ENCODE measurements at regions not wholly inside any gene's neighbourhood (a gene's known extent, or its start where the extent isn't known, plus 50 kb on each side); places are given as distances from the start of the nearest gene placed in this dataset.

GRCh38 chr20:6940876-6941275 lies 173.4 kb downstream of the BMP2 start:
- DNase-seq, result no peak
- in situ Hi-C loops (cut with MboI; ENCODE audit: low pct_unique_long_range_greater_than_20kb, low sequenced_read_pairs), result no loop called here

- in situ Hi-C loops (cut with MboI; ENCODE audit: low pct_unique_long_range_greater_than_20kb, low sequenced_read_pairs), result no loop called here
- no peak for DNase-seq
Measured at GRCh38 chr20:6941571-6941970, 174.1 kb downstream of the BMP2 start.

- in situ Hi-C loops (cut with MboI; ENCODE audit: low pct_unique_long_range_greater_than_20kb, low sequenced_read_pairs), result no loop called here
Measured at GRCh38 chr20:6942266-6942665, 174.8 kb downstream of the BMP2 start.

GRCh38 chr20:6944292-6944691 lies 176.8 kb downstream of the BMP2 start:
- in situ Hi-C loops (cut with MboI; ENCODE audit: low pct_unique_long_range_greater_than_20kb, low sequenced_read_pairs), result no loop called here
- no peak for DNase-seq

More at GRCh38 chr20:6942266-6942665, 174.8 kb downstream of the BMP2 start:
- no peak for DNase-seq

- in situ Hi-C loops (cut with MboI; ENCODE audit: low pct_unique_long_range_greater_than_20kb, low sequenced_read_pairs), result no loop called here
- no peak for DNase-seq
Measured at GRCh38 chr20:6953611-6954010, 186.1 kb downstream of the BMP2 start.

- DNase-seq, result no peak
- in situ Hi-C loops (cut with MboI; ENCODE audit: low pct_unique_long_range_greater_than_20kb, low sequenced_read_pairs), result no loop called here
Measured at GRCh38 chr20:6954219-6954618, 186.7 kb downstream of the BMP2 start.

- no peak for DNase-seq
- in situ Hi-C loops (cut with MboI; ENCODE audit: low pct_unique_long_range_greater_than_20kb, low sequenced_read_pairs), result no loop called here
Measured at GRCh38 chr20:6956056-6956455, 188.6 kb downstream of the BMP2 start.

- in situ Hi-C loops (cut with MboI; ENCODE audit: low pct_unique_long_range_greater_than_20kb, low sequenced_read_pairs), result no loop called here
- DNase-seq, result no peak
Measured at GRCh38 chr20:6956574-6956973, 189.1 kb downstream of the BMP2 start.

- DNase-seq, result no peak
- in situ Hi-C loops (cut with MboI; ENCODE audit: low pct_unique_long_range_greater_than_20kb, low sequenced_read_pairs), result no loop called here
Measured at GRCh38 chr20:6959900-6960312, 192.4 kb downstream of the BMP2 start.

- DNase-seq, result no peak
- in situ Hi-C loops (cut with MboI; ENCODE audit: low pct_unique_long_range_greater_than_20kb, low sequenced_read_pairs), result no loop called here
Measured at GRCh38 chr20:6966721-6967120, 199.2 kb downstream of the BMP2 start.

GRCh38 chr20:6974838-6975237 lies 207.4 kb downstream of the BMP2 start:
- no peak for DNase-seq
- in situ Hi-C loops (cut with MboI; ENCODE audit: low pct_unique_long_range_greater_than_20kb, low sequenced_read_pairs), result no loop called here

- in situ Hi-C loops (cut with MboI; ENCODE audit: low pct_unique_long_range_greater_than_20kb, low sequenced_read_pairs), result no loop called here
- DNase-seq, result no peak
Measured at GRCh38 chr20:6975311-6975710, 207.8 kb downstream of the BMP2 start.

GRCh38 chr20:6976106-6976900 lies 208.8 kb downstream of the BMP2 start:
- in situ Hi-C loops (cut with MboI; ENCODE audit: low pct_unique_long_range_greater_than_20kb, low sequenced_read_pairs), result no loop called here
- DNase-seq, result peak; percentile 40

- DNase-seq, result no peak
- in situ Hi-C loops (cut with MboI; ENCODE audit: low pct_unique_long_range_greater_than_20kb, low sequenced_read_pairs), result no loop called here
Measured at GRCh38 chr20:6979621-6980020, 212.1 kb downstream of the BMP2 start.

- in situ Hi-C loops (cut with MboI; ENCODE audit: low pct_unique_long_range_greater_than_20kb, low sequenced_read_pairs), result no loop called here
- no peak for DNase-seq
Measured at GRCh38 chr20:6993011-6993410, 225.5 kb downstream of the BMP2 start.

GRCh38 chr20:6993511-6993910 lies 226.0 kb downstream of the BMP2 start:
- DNase-seq, result no peak
- in situ Hi-C loops (cut with MboI; ENCODE audit: low pct_unique_long_range_greater_than_20kb, low sequenced_read_pairs), result no loop called here

- DNase-seq, result no peak
- in situ Hi-C loops (cut with MboI; ENCODE audit: low pct_unique_long_range_greater_than_20kb, low sequenced_read_pairs), result no loop called here
Measured at GRCh38 chr20:6994452-6994851, 227.0 kb downstream of the BMP2 start.

- in situ Hi-C loops (cut with MboI; ENCODE audit: low pct_unique_long_range_greater_than_20kb, low sequenced_read_pairs), result no loop called here
Measured at GRCh38 chr20:6998909-6999308, 231.4 kb downstream of the BMP2 start.

GRCh38 chr20:6999381-6999780 lies 231.9 kb downstream of the BMP2 start:
- DNase-seq, result no peak
- in situ Hi-C loops (cut with MboI; ENCODE audit: low pct_unique_long_range_greater_than_20kb, low sequenced_read_pairs), result no loop called here

More at GRCh38 chr20:6998909-6999308, 231.4 kb downstream of the BMP2 start:
- no peak for DNase-seq

- in situ Hi-C loops (cut with MboI; ENCODE audit: low pct_unique_long_range_greater_than_20kb, low sequenced_read_pairs), result no loop called here
- no peak for DNase-seq
Measured at GRCh38 chr20:7003598-7003997, 236.1 kb downstream of the BMP2 start.

GRCh38 chr20:7004801-7005200 lies 237.3 kb downstream of the BMP2 start:
- in situ Hi-C loops (cut with MboI; ENCODE audit: low pct_unique_long_range_greater_than_20kb, low sequenced_read_pairs), result no loop called here
- no peak for DNase-seq
